CD4-positive, alpha-beta T cell treated with Interferon alpha-2 for 1 hour (primary cell): ENCODE measurements at regions not wholly inside any gene's neighbourhood (a gene's known extent, or its start where the extent isn't known, plus 50 kb on each side); places are given as distances from the start of the nearest gene placed in this dataset.
"Not testable (repeated sequence)": the region's sequence is repeated elsewhere in the genome, so short reads cannot be mapped to it uniquely, and the experiment has no call there.

Experiments
- DNase-seq, 2 donors: peaks; one replicate each; pipeline ENCODE4 v3.0.0-alpha.2; 2020 to 2022

- DNase-seq = no peak
These were observed 1038.2 kb upstream of the CNTN5 start for GRCh38 chr11:97982512-97982911.

- no peak for DNase-seq
These were observed 1031.6 kb upstream of the CNTN5 start for GRCh38 chr11:97989121-97989520.

GRCh38 chr11:97990162-97990920, 1030.4 kb upstream of the CNTN5 start:
- no peak for DNase-seq

- DNase-seq = no peak
These were observed 1027.2 kb upstream of the CNTN5 start for GRCh38 chr11:97993562-97993961.

GRCh38 chr11:97995874-97996273, 1024.9 kb upstream of the CNTN5 start:
- no peak for DNase-seq

GRCh38 chr11:97996762-97997161, 1024.0 kb upstream of the CNTN5 start:
- no peak for DNase-seq

GRCh38 chr11:98003606-98004371, 1017.0 kb upstream of the CNTN5 start:
- DNase-seq = no peak

- no peak for DNase-seq
These were observed 1013.7 kb upstream of the CNTN5 start for GRCh38 chr11:98007072-98007471.

- DNase-seq = no peak
These were observed 993.1 kb upstream of the CNTN5 start for GRCh38 chr11:98027652-98028051.

GRCh38 chr11:98029832-98030231, 990.9 kb upstream of the CNTN5 start:
- DNase-seq = no peak

- no peak for DNase-seq
These were observed 983.9 kb upstream of the CNTN5 start for GRCh38 chr11:98036810-98037209.

- DNase-seq = no peak
These were observed 980.5 kb upstream of the CNTN5 start for GRCh38 chr11:98040061-98040808.

- DNase-seq = no peak
These were observed 973.1 kb upstream of the CNTN5 start for GRCh38 chr11:98047647-98048046.

- no peak for DNase-seq
These were observed 966.9 kb upstream of the CNTN5 start for GRCh38 chr11:98053851-98054250.

- no peak for DNase-seq
These were observed 963.8 kb upstream of the CNTN5 start for GRCh38 chr11:98056945-98057344.

GRCh38 chr11:98059488-98059887, 961.3 kb upstream of the CNTN5 start:
- no peak for DNase-seq

- no peak for DNase-seq
These were observed 960.0 kb upstream of the CNTN5 start for GRCh38 chr11:98060759-98061158.

GRCh38 chr11:98061858-98062257, 958.9 kb upstream of the CNTN5 start:
- no peak for DNase-seq

GRCh38 chr11:98062714-98063113, 958.0 kb upstream of the CNTN5 start:
- DNase-seq = no peak

- DNase-seq = no peak
These were observed 952.5 kb upstream of the CNTN5 start for GRCh38 chr11:98068251-98068650.

GRCh38 chr11:98069147-98069546, 951.6 kb upstream of the CNTN5 start:
- not testable (repeated sequence) for DNase-seq

- DNase-seq = no peak
These were observed 950.9 kb upstream of the CNTN5 start for GRCh38 chr11:98069861-98070260.

- no peak for DNase-seq
These were observed 929.8 kb upstream of the CNTN5 start for GRCh38 chr11:98090861-98091505.
